K562 (cell line): ENCODE measurements at regions not wholly inside any gene's neighbourhood (a gene's known extent, or its start where the extent isn't known, plus 50 kb on each side); places are given as distances from the start of the nearest gene placed in this dataset.

Experiments
- EHMT2 ChIP-seq: fragments of 450-650 bp; IDR thresholded peaks from 2 replicates; pipeline ENCODE4 v1.6.1; 2018; ENCODE audit warnings: antibody characterized with exemption
- TSC22D4 ChIP-seq: fragments of 450-650 bp; IDR thresholded peaks from 2 replicates; pipeline ENCODE4 v1.6.1; 2016; ENCODE audit warnings: missing genetic modification characterization, missing biosample characterization, control low read depth
- TF ChIP-seq, protein P1 (sequence below), 2 experiments: fragments of 450-650 bp; conservative IDR thresholded peaks; 2 replicates each; pipeline ENCODE4 v1.6.1; 2017; ENCODE audit warnings: mild to moderate bottlenecking in 2 of 2, moderate library complexity in 2 of 2
- TF ChIP-seq, protein P2 (sequence below): sonication (generic); formaldehyde crosslinking; IDR thresholded peaks from 2 replicates; pipeline ENCODE4 v1.8.0; 2022; ENCODE audit warnings: mild to moderate bottlenecking, low read depth, missing genetic modification reagents
- TF ChIP-seq, protein P3 (sequence below): sonication (generic); formaldehyde crosslinking; IDR thresholded peaks from 2 replicates; pipeline ENCODE4 v1.8.1; 2023; ENCODE audit warnings: missing genetic modification reagents, mild to moderate bottlenecking, borderline replicate concordance
- TF ChIP-seq, protein P4 (sequence below): fragments of 150-350 bp; IDR thresholded peaks from 2 replicates; pipeline ENCODE4 v1.6.1; 2014; ENCODE audit warnings: low read depth, mild to moderate bottlenecking, low read length, borderline replicate concordance

DNA sequence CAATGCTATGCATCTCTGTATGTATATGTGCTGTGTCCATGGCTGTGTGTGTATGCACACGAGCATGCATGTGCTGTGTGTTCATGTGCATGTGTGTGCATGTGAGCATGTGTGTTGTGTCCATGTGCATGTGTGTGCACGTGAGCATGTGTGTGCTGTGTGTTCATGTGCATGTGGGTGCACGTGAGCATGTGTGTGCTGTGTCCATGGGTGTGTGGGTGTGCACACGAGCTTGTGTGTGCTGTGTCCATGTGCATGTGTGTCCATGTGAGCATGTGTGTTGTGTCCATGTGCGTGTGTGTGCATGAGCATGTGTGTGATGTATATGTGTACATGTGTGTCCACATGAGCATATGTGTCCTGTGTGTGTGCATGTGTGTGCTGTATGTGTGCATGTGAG lies 414.4 kb upstream of the SALL3 start (continued):
- TF ChIP-seq, protein P1, sequence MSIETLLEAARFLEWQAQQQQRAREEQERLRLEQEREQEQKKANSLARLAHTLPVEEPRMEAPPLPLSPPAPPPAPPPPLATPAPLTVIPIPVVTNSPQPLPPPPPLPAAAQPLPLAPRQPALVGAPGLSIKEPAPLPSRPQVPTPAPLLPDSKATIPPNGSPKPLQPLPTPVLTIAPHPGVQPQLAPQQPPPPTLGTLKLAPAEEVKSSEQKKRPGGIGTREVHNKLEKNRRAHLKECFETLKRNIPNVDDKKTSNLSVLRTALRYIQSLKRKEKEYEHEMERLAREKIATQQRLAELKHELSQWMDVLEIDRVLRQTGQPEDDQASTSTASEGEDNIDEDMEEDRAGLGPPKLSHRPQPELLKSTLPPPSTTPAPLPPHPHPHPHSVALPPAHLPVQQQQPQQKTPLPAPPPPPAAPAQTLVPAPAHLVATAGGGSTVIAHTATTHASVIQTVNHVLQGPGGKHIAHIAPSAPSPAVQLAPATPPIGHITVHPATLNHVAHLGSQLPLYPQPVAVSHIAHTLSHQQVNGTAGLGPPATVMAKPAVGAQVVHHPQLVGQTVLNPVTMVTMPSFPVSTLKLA (conservative IDR thresholded peaks at IDR 0.05) = no peak
- TF ChIP-seq, protein P2, sequence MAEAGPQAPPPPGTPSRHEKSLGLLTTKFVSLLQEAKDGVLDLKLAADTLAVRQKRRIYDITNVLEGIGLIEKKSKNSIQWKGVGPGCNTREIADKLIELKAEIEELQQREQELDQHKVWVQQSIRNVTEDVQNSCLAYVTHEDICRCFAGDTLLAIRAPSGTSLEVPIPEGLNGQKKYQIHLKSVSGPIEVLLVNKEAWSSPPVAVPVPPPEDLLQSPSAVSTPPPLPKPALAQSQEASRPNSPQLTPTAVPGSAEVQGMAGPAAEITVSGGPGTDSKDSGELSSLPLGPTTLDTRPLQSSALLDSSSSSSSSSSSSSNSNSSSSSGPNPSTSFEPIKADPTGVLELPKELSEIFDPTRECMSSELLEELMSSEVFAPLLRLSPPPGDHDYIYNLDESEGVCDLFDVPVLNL = no peak
- no peak for TF ChIP-seq TSC22D4 (tag)
- no peak for TF ChIP-seq EHMT2
- TF ChIP-seq, protein P3, sequence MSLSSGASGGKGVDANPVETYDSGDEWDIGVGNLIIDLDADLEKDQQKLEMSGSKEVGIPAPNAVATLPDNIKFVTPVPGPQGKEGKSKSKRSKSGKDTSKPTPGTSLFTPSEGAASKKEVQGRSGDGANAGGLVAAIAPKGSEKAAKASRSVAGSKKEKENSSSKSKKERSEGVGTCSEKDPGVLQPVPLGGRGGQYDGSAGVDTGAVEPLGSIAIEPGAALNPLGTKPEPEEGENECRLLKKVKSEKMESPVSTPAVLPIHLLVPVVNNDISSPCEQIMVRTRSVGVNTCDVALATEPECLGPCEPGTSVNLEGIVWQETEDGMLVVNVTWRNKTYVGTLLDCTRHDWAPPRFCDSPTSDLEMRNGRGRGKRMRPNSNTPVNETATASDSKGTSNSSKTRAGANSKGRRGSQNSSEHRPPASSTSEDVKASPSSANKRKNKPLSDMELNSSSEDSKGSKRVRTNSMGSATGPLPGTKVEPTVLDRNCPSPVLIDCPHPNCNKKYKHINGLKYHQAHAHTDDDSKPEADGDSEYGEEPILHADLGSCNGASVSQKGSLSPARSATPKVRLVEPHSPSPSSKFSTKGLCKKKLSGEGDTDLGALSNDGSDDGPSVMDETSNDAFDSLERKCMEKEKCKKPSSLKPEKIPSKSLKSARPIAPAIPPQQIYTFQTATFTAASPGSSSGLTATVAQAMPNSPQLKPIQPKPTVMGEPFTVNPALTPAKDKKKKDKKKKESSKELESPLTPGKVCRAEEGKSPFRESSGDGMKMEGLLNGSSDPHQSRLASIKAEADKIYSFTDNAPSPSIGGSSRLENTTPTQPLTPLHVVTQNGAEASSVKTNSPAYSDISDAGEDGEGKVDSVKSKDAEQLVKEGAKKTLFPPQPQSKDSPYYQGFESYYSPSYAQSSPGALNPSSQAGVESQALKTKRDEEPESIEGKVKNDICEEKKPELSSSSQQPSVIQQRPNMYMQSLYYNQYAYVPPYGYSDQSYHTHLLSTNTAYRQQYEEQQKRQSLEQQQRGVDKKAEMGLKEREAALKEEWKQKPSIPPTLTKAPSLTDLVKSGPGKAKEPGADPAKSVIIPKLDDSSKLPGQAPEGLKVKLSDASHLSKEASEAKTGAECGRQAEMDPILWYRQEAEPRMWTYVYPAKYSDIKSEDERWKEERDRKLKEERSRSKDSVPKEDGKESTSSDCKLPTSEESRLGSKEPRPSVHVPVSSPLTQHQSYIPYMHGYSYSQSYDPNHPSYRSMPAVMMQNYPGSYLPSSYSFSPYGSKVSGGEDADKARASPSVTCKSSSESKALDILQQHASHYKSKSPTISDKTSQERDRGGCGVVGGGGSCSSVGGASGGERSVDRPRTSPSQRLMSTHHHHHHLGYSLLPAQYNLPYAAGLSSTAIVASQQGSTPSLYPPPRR = no peak
- TF ChIP-seq, protein P4, sequence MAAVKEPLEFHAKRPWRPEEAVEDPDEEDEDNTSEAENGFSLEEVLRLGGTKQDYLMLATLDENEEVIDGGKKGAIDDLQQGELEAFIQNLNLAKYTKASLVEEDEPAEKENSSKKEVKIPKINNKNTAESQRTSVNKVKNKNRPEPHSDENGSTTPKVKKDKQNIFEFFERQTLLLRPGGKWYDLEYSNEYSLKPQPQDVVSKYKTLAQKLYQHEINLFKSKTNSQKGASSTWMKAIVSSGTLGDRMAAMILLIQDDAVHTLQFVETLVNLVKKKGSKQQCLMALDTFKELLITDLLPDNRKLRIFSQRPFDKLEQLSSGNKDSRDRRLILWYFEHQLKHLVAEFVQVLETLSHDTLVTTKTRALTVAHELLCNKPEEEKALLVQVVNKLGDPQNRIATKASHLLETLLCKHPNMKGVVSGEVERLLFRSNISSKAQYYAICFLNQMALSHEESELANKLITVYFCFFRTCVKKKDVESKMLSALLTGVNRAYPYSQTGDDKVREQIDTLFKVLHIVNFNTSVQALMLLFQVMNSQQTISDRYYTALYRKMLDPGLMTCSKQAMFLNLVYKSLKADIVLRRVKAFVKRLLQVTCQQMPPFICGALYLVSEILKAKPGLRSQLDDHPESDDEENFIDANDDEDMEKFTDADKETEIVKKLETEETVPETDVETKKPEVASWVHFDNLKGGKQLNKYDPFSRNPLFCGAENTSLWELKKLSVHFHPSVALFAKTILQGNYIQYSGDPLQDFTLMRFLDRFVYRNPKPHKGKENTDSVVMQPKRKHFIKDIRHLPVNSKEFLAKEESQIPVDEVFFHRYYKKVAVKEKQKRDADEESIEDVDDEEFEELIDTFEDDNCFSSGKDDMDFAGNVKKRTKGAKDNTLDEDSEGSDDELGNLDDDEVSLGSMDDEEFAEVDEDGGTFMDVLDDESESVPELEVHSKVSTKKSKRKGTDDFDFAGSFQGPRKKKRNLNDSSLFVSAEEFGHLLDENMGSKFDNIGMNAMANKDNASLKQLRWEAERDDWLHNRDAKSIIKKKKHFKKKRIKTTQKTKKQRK = no peak
